ENCODE measurements at regions not wholly inside any gene's neighbourhood (a gene's known extent, or its start where the extent isn't known, plus 50 kb on each side); places are given as distances from the start of the nearest gene placed in this dataset.

DNA sequence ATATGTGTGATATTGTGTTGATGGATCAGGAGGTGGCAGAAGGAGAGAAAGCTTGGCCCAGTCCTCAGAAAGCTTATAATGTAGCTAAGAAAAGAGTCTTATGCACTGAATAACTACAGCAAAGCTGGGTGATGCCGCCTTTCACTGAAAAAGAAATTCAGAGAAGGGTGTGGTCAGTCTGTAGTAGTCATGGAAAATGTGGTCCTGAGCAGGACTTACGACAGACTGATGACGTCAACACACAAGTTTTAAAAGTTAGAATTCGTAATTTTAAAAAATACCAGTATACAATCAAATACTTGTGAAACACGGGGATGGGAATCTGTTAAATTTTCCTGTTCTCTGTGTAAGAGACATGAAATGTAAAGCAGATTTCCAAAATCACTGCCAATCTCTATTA, 87.0 kb upstream of the RAPGEF2 start:
- no peak overlapping the region for H3K27ac ChIP-seq (ENCODE audit: low read depth in 2 of 2, low read length in 1 of 2)
- no peaks in the 10 kb centered on the region for H3F3A ChIP-seq (replicated peaks; ENCODE audit: insufficient read depth)
- H3K4me2 ChIP-seq: no peak overlapping the region
- no peaks in the 10 kb centered on the region for H4K20me1 ChIP-seq (ENCODE audit: insufficient read depth)
- H3K9me3 ChIP-seq: no peaks in the 10 kb centered on the region
- H3K36me3 ChIP-seq (replicated peaks in 1 of 2; ENCODE audit: control insufficient read depth in 1 of 2, insufficient read depth in 2 of 2, low read length in 1 of 2): no peaks in the 10 kb centered on the region
- DNase-seq: no peak
- peaks cover 0 to 10% of the 10 kb centered on the region in 2 experiments; a peak in 2 of 4 replicates for H3K4me1 ChIP-seq (ENCODE audit: control insufficient read depth in 1 of 2, insufficient read depth in 2 of 2, low read depth in 1 of 2, low read length in 1 of 2)
- no peaks in the 10 kb centered on the region for H3K79me2 ChIP-seq (ENCODE audit: insufficient read depth)
- no peak overlapping the region for H3K9ac ChIP-seq
- H2AFZ ChIP-seq (ENCODE audit: low read depth): no peak overlapping the region
- no peak overlapping the region for H3K4me3 ChIP-seq (ENCODE audit: low read depth in 2 of 2, low read length in 1 of 2)
- ChIA-PET POLR2A (no interaction called here), CTCF (interaction anchor here (0.5 to 1.5 kb wide), 3 partner anchors 12 to 748 kb away, joined by 3 to 5 read pairs (median 4); no protein-coding TSS in a partner anchor)
- no peak for TF ChIP-seq FOSL2 (IDR thresholded peaks at IDR 0.05; ENCODE audit: borderline replicate concordance, low read depth)
- no peaks in the 10 kb centered on the region for H3K9me2 ChIP-seq
- H3K27me3 ChIP-seq (ENCODE audit: insufficient read depth): no peaks in the 10 kb centered on the region
- WGBS (ENCODE audit: low lambda C conversion rate): 95% methylated on average over 5 of the region's 5 CpGs

- TF ChIP-seq RAD21 (IDR thresholded peaks at IDR 0.05; ENCODE audit: low read length) (peak; percentile 29), YY1 (IDR thresholded peaks at IDR 0.05; ENCODE audit: low read depth) (no peak), POLR2AphosphoS5 (IDR thresholded peaks at IDR 0.05; ENCODE audit: low read depth, low read length) (no peak)
- Histone ChIP-seq H3K36me3 (replicated peaks in 1 of 2; ENCODE audit: control insufficient read depth in 1 of 2, insufficient read depth in 2 of 2, low read length in 1 of 2) (no peaks in the 10 kb centered on the region), H3K4me2 (no peak overlapping the region), H3K9me3 (no peaks in the 10 kb centered on the region), H3K27ac (ENCODE audit: low read depth in 2 of 2, low read length in 1 of 2) (no peak overlapping the region), H3K4me1 (ENCODE audit: control insufficient read depth in 1 of 2, insufficient read depth in 2 of 2, low read depth in 1 of 2, low read length in 1 of 2) (peaks cover 0 to 13% of the 10 kb centered on the region in 2 experiments; a peak in 2 of 4 replicates), H4K20me1 (ENCODE audit: insufficient read depth) (no peaks in the 10 kb centered on the region), H3F3A (replicated peaks; ENCODE audit: insufficient read depth) (no peaks in the 10 kb centered on the region), H2AFZ (ENCODE audit: low read depth) (peak overlapping the region; percentile 21; the same call in 1 of the 2 replicates), H3K4me3 (ENCODE audit: low read depth in 2 of 2, low read length in 1 of 2) (no peak overlapping the region), H3K79me2 (ENCODE audit: insufficient read depth) (no peaks in the 10 kb centered on the region), H3K27me3 (ENCODE audit: insufficient read depth) (no peaks in the 10 kb centered on the region), H3K9me2 (no peaks in the 10 kb centered on the region), H3K9ac (no peak overlapping the region)
- peak; percentile 15 for DNase-seq
- POLR2A ChIA-PET: no interaction called here
- CTCF ChIA-PET: interaction anchor here (1.5 kb wide), 1 partner anchor 13 kb away, joined by 5 read pairs; no protein-coding TSS in a partner anchor
- 81% methylated on average over 8 of the region's 8 CpGs for WGBS (ENCODE audit: low lambda C conversion rate)
Measured at GRCh38 chr4:159016593-159017024, 86.3 kb upstream of the RAPGEF2 start.

- Histone ChIP-seq H4K20me1 (ENCODE audit: insufficient read depth) (no peaks in the 10 kb centered on the region), H3K9ac (no peak overlapping the region), H3K9me3 (no peaks in the 10 kb centered on the region), H3K36me3 (replicated peaks in 1 of 2; ENCODE audit: control insufficient read depth in 1 of 2, insufficient read depth in 2 of 2, low read length in 1 of 2) (no peaks in the 10 kb centered on the region), H2AFZ (ENCODE audit: low read depth) (no peak overlapping the region), H3K27ac (ENCODE audit: low read depth in 2 of 2, low read length in 1 of 2) (no peak overlapping the region), H3K79me2 (ENCODE audit: insufficient read depth) (no peaks in the 10 kb centered on the region), H3K4me1 (ENCODE audit: control insufficient read depth in 1 of 2, insufficient read depth in 2 of 2, low read depth in 1 of 2, low read length in 1 of 2) (peaks cover 0 to 19% of the 10 kb centered on the region in 2 experiments; a peak in 2 of 4 replicates), H3K27me3 (ENCODE audit: insufficient read depth) (no peaks in the 10 kb centered on the region), H3F3A (replicated peaks; ENCODE audit: insufficient read depth) (no peaks in the 10 kb centered on the region), H3K9me2 (no peaks in the 10 kb centered on the region), H3K4me2 (no peak overlapping the region), H3K4me3 (ENCODE audit: low read depth in 2 of 2, low read length in 1 of 2) (no peak overlapping the region)
- no peak for TF ChIP-seq FOXJ3 (CRISPR knock-in tag; IDR thresholded peaks at IDR 0.05)
- TF ChIP-seq, protein P1, sequence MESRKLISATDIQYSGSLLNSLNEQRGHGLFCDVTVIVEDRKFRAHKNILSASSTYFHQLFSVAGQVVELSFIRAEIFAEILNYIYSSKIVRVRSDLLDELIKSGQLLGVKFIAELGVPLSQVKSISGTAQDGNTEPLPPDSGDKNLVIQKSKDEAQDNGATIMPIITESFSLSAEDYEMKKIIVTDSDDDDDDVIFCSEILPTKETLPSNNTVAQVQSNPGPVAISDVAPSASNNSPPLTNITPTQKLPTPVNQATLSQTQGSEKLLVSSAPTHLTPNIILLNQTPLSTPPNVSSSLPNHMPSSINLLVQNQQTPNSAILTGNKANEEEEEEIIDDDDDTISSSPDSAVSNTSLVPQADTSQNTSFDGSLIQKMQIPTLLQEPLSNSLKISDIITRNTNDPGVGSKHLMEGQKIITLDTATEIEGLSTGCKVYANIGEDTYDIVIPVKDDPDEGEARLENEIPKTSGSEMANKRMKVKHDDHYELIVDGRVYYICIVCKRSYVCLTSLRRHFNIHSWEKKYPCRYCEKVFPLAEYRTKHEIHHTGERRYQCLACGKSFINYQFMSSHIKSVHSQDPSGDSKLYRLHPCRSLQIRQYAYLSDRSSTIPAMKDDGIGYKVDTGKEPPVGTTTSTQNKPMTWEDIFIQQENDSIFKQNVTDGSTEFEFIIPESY (IDR thresholded peaks at IDR 0.05; ENCODE audit: borderline replicate concordance, low read depth): no peak
- DNase-seq: no peak
- POLR2A ChIA-PET: no interaction called here
- CTCF ChIA-PET: interaction anchor here (0.5 kb wide), 1 partner anchor 56 kb away, joined by 3 read pairs; no protein-coding TSS in a partner anchor
- 86% methylated on average over 5 of the region's 5 CpGs for whole genome bisulfite sequencing (ENCODE audit: low lambda C conversion rate)
Measured at GRCh38 chr4:159017323-159018026, 85.4 kb upstream of the RAPGEF2 start.

All from SK-N-SH (cell line).